SK-N-SH (cell line): ENCODE measurements at regions not wholly inside any gene's neighbourhood (a gene's known extent, or its start where the extent isn't known, plus 50 kb on each side); places are given as distances from the start of the nearest gene placed in this dataset.

Experiments
- CTCF ChIA-PET: fragments of 300-600, 350-600 bp; formaldehyde crosslinking; extraction: SDS; loops from one replicate; lab custom pipeline; 2021; lab: Yijun Ruan, JAX
- POLR2A ChIA-PET: fragments of 350-600 bp; sonication (Branson Sonifier 250); formaldehyde crosslinking; extraction: SDS; loops from one replicate; lab custom pipeline; 2020; ENCODE audit warnings: antibody characterized with exemption, inconsistent platforms; lab: Yijun Ruan, JAX
- DNase-seq: peaks from one replicate; pipeline ENCODE4 v3.0.0; 2012
- H2AFZ ChIP-seq: fragments of 200-600 bp; sonication (generic); 2 replicates; pipeline ENCODE4 v1.8.1; 2016; ENCODE audit warnings: antibody characterized with exemption, mild to moderate bottlenecking, low read depth
- H3F3A ChIP-seq: fragments of 200-600 bp; sonication (generic); replicated peaks from 2 replicates; pipeline ENCODE3; 2016; ENCODE audit warnings: antibody characterized with exemption, mild to moderate bottlenecking; ENCODE audit not compliant: insufficient read depth
- H3K27ac ChIP-seq, 2 experiments: fragments of 200-500 bp in 1 of 2; fragments of 200-600 bp in 1 of 2; sonication (Bioruptor generic) in 1 of 2; sonication (generic), shearing (Covaris generic) in 1 of 2; 2 replicates each; pipeline versions ENCODE4 v1.5.1 to v1.6.1; 2014 to 2016; ENCODE audit warnings: low read depth in 2 of 2, inconsistent platforms in 1 of 2, low read length in 1 of 2, mild to moderate bottlenecking in 1 of 2, mixed read lengths in 1 of 2
- H3K27me3 ChIP-seq: fragments of 200-600 bp; sonication (generic), shearing (Covaris generic); 2 replicates; pipeline ENCODE4 v1.6.1; 2016; ENCODE audit warnings: mixed run types; ENCODE audit not compliant: insufficient read depth
- H3K36me3 ChIP-seq, 2 experiments: fragments of 200-500 bp in 1 of 2; fragments of 200-600 bp in 1 of 2; sonication (Bioruptor generic) in 1 of 2; sonication (generic) in 1 of 2; replicated peaks in 1 of 2; 2 replicates each; pipeline versions ENCODE3 to v1.5.1; 2014 to 2016; ENCODE audit warnings: low read length in 1 of 2, mild to moderate bottlenecking in 1 of 2; ENCODE audit not compliant: insufficient read depth in 2 of 2, control insufficient read depth in 1 of 2
- H3K4me1 ChIP-seq, 2 experiments: fragments of 200-500 bp in 1 of 2; fragments of 200-600 bp in 1 of 2; sonication (Bioruptor generic) in 1 of 2; sonication (generic), shearing (Covaris generic) in 1 of 2; 2 replicates each; pipeline versions ENCODE4 v1.5.1 to v1.6.1; 2014 to 2016; ENCODE audit warnings: low read depth in 1 of 2, low read length in 1 of 2, mixed run types in 1 of 2; ENCODE audit not compliant: insufficient read depth in 2 of 2, control insufficient read depth in 1 of 2
- H3K4me2 ChIP-seq: fragments of 200-600 bp; sonication (generic), shearing (Covaris generic); 2 replicates; pipeline ENCODE4 v1.6.1; 2017; ENCODE audit warnings: mixed run types
- H3K4me3 ChIP-seq, 2 experiments: fragments of 200-500 bp in 1 of 2; fragments of 200-600 bp in 1 of 2; sonication (Bioruptor generic) in 1 of 2; sonication (generic), shearing (Covaris generic) in 1 of 2; 2 replicates each; pipeline versions ENCODE4 v1.5.1 to v1.8.1; 2014 to 2016; ENCODE audit warnings: low read depth in 2 of 2, inconsistent platforms in 1 of 2, low read length in 1 of 2, mild to moderate bottlenecking in 1 of 2, mixed read lengths in 1 of 2, moderate library complexity in 1 of 2
- H3K79me2 ChIP-seq: fragments of 200-600 bp; sonication (generic); 2 replicates; pipeline ENCODE4 v1.8.1; 2017; ENCODE audit warnings: mild to moderate bottlenecking; ENCODE audit not compliant: insufficient read depth
- H3K9ac ChIP-seq: fragments of 200-600 bp; sonication (generic); 2 replicates; pipeline ENCODE4 v1.6.1; 2017; ENCODE audit warnings: mixed run types
- H3K9me2 ChIP-seq: fragments of 200-600 bp; sonication (generic); 2 replicates; pipeline ENCODE4 v1.6.1; 2017; ENCODE audit warnings: mixed run types
- H3K9me3 ChIP-seq: fragments of 200-600 bp; sonication (generic); 2 replicates; pipeline ENCODE4 v1.6.1; 2017; ENCODE audit warnings: mixed run types, mild to moderate bottlenecking, moderate library complexity
- H4K20me1 ChIP-seq: fragments of 200-600 bp; sonication (generic); 2 replicates; pipeline ENCODE4 v1.6.1; 2017; ENCODE audit warnings: mild to moderate bottlenecking, mixed run types; ENCODE audit not compliant: insufficient read depth
- ELF1 ChIP-seq: IDR thresholded peaks from 2 replicates; pipeline ENCODE4 v1.4.0; 2012
- EP300 ChIP-seq, 2 experiments: IDR thresholded peaks; 2 replicates each; pipeline versions ENCODE4 v1.4.0 to v1.6.1; 2012; ENCODE audit warnings: borderline replicate concordance in 1 of 2, low read depth in 1 of 2, low read length in 1 of 2
- EZH2phosphoT487 ChIP-seq: fragments of 200-600 bp; sonication (generic); IDR thresholded peaks from 2 replicates; pipeline ENCODE4 v1.6.1; 2017; ENCODE audit warnings: low read depth, mixed run types, mild to moderate bottlenecking, antibody characterized with exemption, moderate library complexity, borderline replicate concordance
- FOSL2 ChIP-seq: IDR thresholded peaks from 2 replicates; pipeline ENCODE4 v1.4.0; 2012; ENCODE audit warnings: low read depth, mild to moderate bottlenecking, moderate library complexity, borderline replicate concordance
- FOXJ3 ChIP-seq: sonication (generic); formaldehyde crosslinking; IDR thresholded peaks from 2 replicates; pipeline ENCODE4 v1.5.1; 2020; ENCODE audit warnings: mild to moderate bottlenecking, missing genetic modification reagents
- GABPA ChIP-seq: IDR thresholded peaks from 2 replicates; pipeline ENCODE4 v1.4.0; 2012; ENCODE audit warnings: low read depth, mild to moderate bottlenecking
- GATA2 ChIP-seq: sonication (generic); formaldehyde crosslinking; IDR thresholded peaks from 2 replicates; pipeline ENCODE4 v1.5.0; 2020; ENCODE audit warnings: mild to moderate bottlenecking, missing genetic modification reagents
- MEF2A ChIP-seq: IDR thresholded peaks from 2 replicates; pipeline ENCODE4 v1.4.0; 2012; ENCODE audit warnings: low read depth, borderline replicate concordance
- MXI1 ChIP-seq: IDR thresholded peaks from 2 replicates; pipeline ENCODE4 v1.6.1; 2012; ENCODE audit warnings: mild to moderate bottlenecking, low read depth, low read length, improper control_type of control experiment
- NFIC ChIP-seq: IDR thresholded peaks from 2 replicates; pipeline ENCODE4 v1.4.0; 2012; ENCODE audit warnings: borderline replicate concordance
- NRF1 ChIP-seq: IDR thresholded peaks from 2 replicates; pipeline ENCODE4 v1.6.1; 2012; ENCODE audit warnings: low read depth, mild to moderate bottlenecking, low read length
- RAD21 ChIP-seq: IDR thresholded peaks from 2 replicates; pipeline ENCODE4 v1.6.1; 2012; ENCODE audit warnings: mild to moderate bottlenecking, low read length
- RCOR1 ChIP-seq: fragments of 150-350 bp; IDR thresholded peaks from 2 replicates; pipeline ENCODE4 v1.6.1; 2017; ENCODE audit warnings: antibody characterized with exemption, low read length
- RFX5 ChIP-seq: IDR thresholded peaks from 2 replicates; pipeline ENCODE4 v1.6.1; 2012; ENCODE audit warnings: mild to moderate bottlenecking, improper control_type of control experiment, low read length
- RXRA ChIP-seq: IDR thresholded peaks from 2 replicates; pipeline ENCODE4 v1.4.0; 2012; ENCODE audit warnings: low read depth, mild to moderate bottlenecking, borderline replicate concordance
- SIN3A ChIP-seq: IDR thresholded peaks from 2 replicates; pipeline ENCODE4 v1.6.1; 2012; ENCODE audit warnings: low read depth, mild to moderate bottlenecking, low read length, moderate library complexity, borderline replicate concordance
- TAF1 ChIP-seq: IDR thresholded peaks from 2 replicates; pipeline ENCODE4 v1.6.1; 2012; ENCODE audit warnings: low read depth, mild to moderate bottlenecking, low read length, moderate library complexity, borderline replicate concordance
- TCF12 ChIP-seq: IDR thresholded peaks from 2 replicates; pipeline ENCODE4 v1.4.0; 2012
- YY1 ChIP-seq: IDR thresholded peaks from 2 replicates; pipeline ENCODE4 v1.4.0; 2012; ENCODE audit warnings: low read depth, mild to moderate bottlenecking
- WGBS: methylation state at CpG from one replicate; pipeline ENCODE4 v1.1.6; 2017; ENCODE audit warnings: low lambda C conversion rate; 5-methylcytosine and 5-hydroxymethylcytosine counted together
- TF ChIP-seq, protein P1 (sequence below): IDR thresholded peaks from 2 replicates; pipeline ENCODE4 v1.4.0; 2012; ENCODE audit warnings: low read depth
- TF ChIP-seq, protein P2 (sequence below): IDR thresholded peaks from 2 replicates; pipeline ENCODE4; 2012
- TF ChIP-seq, protein P3 (sequence below): fragments of 150-350 bp; IDR thresholded peaks from 2 replicates; pipeline ENCODE4 v1.6.1; 2017; ENCODE audit warnings: antibody characterized with exemption, low read length, low read depth, borderline replicate concordance
- TF ChIP-seq, protein P4 (sequence below): fragments of 150-350 bp; IDR thresholded peaks from 2 replicates; pipeline ENCODE4 v1.6.1; 2016; ENCODE audit warnings: mild to moderate bottlenecking, low read depth, low read length
- TF ChIP-seq, protein P5 (sequence below): IDR thresholded peaks from 2 replicates; pipeline ENCODE4 v1.6.1; 2012; ENCODE audit warnings: mild to moderate bottlenecking, low read depth, low read length, moderate library complexity

DNA sequence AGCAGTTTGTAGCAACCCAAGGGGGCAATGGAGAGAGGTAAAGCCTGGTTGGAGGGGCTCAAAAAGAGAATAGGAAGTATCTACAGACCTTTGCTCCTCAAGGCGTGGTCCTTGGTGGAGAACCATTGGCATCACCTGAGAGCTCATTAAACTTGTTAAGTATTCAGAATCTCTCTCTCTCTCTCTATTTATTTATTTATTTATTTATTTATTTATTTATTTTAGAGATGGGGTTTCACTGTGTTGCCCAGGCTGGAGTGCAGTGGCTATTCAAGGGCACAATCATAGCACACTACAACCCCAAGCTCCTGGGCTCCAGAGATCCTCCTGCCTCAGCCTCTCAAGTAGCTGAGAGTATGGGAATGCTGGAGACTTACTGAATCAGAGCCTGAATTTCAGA lies 193.1 kb upstream of the ADCY2 start:
- CTCF ChIA-PET, result no interaction called here
- WGBS, result 7% methylated on average over 1 of the region's 1 CpG
- TF ChIP-seq GATA2 (CRISPR knock-in tag), result no peak
- TF ChIP-seq NFIC, result no peak
- TF ChIP-seq TAF1, result no peak
- no peak for TF ChIP-seq RCOR1
- TF ChIP-seq RAD21, result no peak
- no peak for TF ChIP-seq MEF2A
- TF ChIP-seq, protein P1, sequence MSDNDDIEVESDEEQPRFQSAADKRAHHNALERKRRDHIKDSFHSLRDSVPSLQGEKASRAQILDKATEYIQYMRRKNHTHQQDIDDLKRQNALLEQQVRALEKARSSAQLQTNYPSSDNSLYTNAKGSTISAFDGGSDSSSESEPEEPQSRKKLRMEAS, result no peak
- TF ChIP-seq, protein P2, sequence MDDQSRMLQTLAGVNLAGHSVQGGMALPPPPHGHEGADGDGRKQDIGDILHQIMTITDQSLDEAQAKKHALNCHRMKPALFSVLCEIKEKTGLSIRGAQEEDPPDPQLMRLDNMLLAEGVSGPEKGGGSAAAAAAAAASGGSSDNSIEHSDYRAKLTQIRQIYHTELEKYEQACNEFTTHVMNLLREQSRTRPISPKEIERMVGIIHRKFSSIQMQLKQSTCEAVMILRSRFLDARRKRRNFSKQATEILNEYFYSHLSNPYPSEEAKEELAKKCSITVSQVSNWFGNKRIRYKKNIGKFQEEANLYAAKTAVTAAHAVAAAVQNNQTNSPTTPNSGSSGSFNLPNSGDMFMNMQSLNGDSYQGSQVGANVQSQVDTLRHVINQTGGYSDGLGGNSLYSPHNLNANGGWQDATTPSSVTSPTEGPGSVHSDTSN, result no peak
- TF ChIP-seq TCF12, result no peak
- TF ChIP-seq, protein P3, sequence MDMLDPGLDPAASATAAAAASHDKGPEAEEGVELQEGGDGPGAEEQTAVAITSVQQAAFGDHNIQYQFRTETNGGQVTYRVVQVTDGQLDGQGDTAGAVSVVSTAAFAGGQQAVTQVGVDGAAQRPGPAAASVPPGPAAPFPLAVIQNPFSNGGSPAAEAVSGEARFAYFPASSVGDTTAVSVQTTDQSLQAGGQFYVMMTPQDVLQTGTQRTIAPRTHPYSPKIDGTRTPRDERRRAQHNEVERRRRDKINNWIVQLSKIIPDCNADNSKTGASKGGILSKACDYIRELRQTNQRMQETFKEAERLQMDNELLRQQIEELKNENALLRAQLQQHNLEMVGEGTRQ, result no peak
- TF ChIP-seq GABPA, result no peak
- TF ChIP-seq MXI1, result no peak
- TF ChIP-seq EZH2phosphoT487, result no peak
- TF ChIP-seq FOXJ3 (CRISPR knock-in tag), result no peak
- TF ChIP-seq FOSL2, result no peak
- TF ChIP-seq EP300 (IDR thresholded peaks at IDR 0.05; ENCODE audit: borderline replicate concordance in 1 of 2, low read depth in 1 of 2, low read length in 1 of 2), result no peak
- TF ChIP-seq RXRA, result no peak
- TF ChIP-seq RFX5, result no peak
- TF ChIP-seq YY1, result no peak
- TF ChIP-seq, all 33 proteins: peak for 0

DNA sequence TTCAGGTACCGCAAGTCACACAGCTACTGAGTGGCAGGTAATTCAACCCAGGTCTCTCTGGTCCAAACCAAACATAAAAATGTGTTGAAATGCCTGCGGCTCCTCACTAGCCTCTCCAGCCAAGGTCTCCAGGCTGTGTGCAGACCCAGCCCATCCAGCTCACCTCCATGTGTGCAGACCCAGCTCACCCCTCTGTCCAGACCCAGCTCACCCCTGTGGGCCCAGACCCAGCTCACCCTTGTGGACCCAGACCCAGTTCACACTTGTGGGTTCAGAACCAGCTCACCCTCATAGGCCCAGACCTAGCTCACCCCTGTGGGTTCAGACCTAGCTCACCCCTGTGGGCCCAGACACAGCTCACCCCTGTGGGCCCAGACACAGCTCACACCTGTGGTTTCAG lies 188.0 kb upstream of the ADCY2 start:
- POLR2A ChIA-PET, result no interaction called here
- Histone ChIP-seq H3K9ac (no peak overlapping the region), H4K20me1 (no peaks in the 10 kb centered on the region)

More for the DNA sequence above, 193.1 kb upstream of the ADCY2 start:
- Histone ChIP-seq H3K9me2 (no peaks in the 10 kb centered on the region), H3K4me1 (no peaks in the 10 kb centered on the region), H3K27me3 (no peaks in the 10 kb centered on the region), H2AFZ (no peak overlapping the region), H3K27ac (no peak overlapping the region), H3K9ac (no peak overlapping the region), H3K4me2 (no peak overlapping the region), H3K4me3 (no peak overlapping the region), H3K79me2 (no peaks in the 10 kb centered on the region), H3F3A (no peaks in the 10 kb centered on the region), H4K20me1 (no peaks in the 10 kb centered on the region), H3K9me3 (no peaks in the 10 kb centered on the region), H3K36me3 (no peaks in the 10 kb centered on the region)
- no peak for DNase-seq
- POLR2A ChIA-PET, result no interaction called here

More for the DNA sequence above, 188.0 kb upstream of the ADCY2 start:
- H3K9me3 ChIP-seq, result no peaks in the 10 kb centered on the region
- H3K79me2 ChIP-seq, result no peaks in the 10 kb centered on the region
- H3K4me3 ChIP-seq, result no peak overlapping the region
- H3K27me3 ChIP-seq, result no peaks in the 10 kb centered on the region
- TF ChIP-seq NRF1 (no peak), EP300 (IDR thresholded peaks at IDR 0.05; ENCODE audit: borderline replicate concordance in 1 of 2, low read depth in 1 of 2, low read length in 1 of 2) (no peak), SIN3A (no peak), NFIC (no peak), ELF1 (no peak)
- TF ChIP-seq, protein P4, sequence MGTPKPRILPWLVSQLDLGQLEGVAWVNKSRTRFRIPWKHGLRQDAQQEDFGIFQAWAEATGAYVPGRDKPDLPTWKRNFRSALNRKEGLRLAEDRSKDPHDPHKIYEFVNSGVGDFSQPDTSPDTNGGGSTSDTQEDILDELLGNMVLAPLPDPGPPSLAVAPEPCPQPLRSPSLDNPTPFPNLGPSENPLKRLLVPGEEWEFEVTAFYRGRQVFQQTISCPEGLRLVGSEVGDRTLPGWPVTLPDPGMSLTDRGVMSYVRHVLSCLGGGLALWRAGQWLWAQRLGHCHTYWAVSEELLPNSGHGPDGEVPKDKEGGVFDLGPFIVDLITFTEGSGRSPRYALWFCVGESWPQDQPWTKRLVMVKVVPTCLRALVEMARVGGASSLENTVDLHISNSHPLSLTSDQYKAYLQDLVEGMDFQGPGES, result no peak
- TF ChIP-seq, protein P5, sequence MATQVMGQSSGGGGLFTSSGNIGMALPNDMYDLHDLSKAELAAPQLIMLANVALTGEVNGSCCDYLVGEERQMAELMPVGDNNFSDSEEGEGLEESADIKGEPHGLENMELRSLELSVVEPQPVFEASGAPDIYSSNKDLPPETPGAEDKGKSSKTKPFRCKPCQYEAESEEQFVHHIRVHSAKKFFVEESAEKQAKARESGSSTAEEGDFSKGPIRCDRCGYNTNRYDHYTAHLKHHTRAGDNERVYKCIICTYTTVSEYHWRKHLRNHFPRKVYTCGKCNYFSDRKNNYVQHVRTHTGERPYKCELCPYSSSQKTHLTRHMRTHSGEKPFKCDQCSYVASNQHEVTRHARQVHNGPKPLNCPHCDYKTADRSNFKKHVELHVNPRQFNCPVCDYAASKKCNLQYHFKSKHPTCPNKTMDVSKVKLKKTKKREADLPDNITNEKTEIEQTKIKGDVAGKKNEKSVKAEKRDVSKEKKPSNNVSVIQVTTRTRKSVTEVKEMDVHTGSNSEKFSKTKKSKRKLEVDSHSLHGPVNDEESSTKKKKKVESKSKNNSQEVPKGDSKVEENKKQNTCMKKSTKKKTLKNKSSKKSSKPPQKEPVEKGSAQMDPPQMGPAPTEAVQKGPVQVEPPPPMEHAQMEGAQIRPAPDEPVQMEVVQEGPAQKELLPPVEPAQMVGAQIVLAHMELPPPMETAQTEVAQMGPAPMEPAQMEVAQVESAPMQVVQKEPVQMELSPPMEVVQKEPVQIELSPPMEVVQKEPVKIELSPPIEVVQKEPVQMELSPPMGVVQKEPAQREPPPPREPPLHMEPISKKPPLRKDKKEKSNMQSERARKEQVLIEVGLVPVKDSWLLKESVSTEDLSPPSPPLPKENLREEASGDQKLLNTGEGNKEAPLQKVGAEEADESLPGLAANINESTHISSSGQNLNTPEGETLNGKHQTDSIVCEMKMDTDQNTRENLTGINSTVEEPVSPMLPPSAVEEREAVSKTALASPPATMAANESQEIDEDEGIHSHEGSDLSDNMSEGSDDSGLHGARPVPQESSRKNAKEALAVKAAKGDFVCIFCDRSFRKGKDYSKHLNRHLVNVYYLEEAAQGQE, result no peak
- no peak overlapping the region for H3K4me2 ChIP-seq
- H2AFZ ChIP-seq, result no peak overlapping the region
- H3K4me1 ChIP-seq, result no peaks in the 10 kb centered on the region
- no peaks in the 10 kb centered on the region for H3K36me3 ChIP-seq
- DNase-seq, result no peak
- CTCF ChIA-PET, result no interaction called here
- WGBS, result 22% methylated on average over 2 of the region's 2 CpGs
- H3K9me2 ChIP-seq, result no peaks in the 10 kb centered on the region
- no peaks in the 10 kb centered on the region for H3F3A ChIP-seq
- H3K27ac ChIP-seq, result no peak overlapping the region
